ENCODE measurements at regions not wholly inside any gene's neighbourhood (a gene's known extent, or its start where the extent isn't known, plus 50 kb on each side); places are given as distances from the start of the nearest gene placed in this dataset.
"Not testable (repeated sequence)": the region's sequence is repeated elsewhere in the genome, so short reads cannot be mapped to it uniquely, and the experiment has no call there.

DNA sequence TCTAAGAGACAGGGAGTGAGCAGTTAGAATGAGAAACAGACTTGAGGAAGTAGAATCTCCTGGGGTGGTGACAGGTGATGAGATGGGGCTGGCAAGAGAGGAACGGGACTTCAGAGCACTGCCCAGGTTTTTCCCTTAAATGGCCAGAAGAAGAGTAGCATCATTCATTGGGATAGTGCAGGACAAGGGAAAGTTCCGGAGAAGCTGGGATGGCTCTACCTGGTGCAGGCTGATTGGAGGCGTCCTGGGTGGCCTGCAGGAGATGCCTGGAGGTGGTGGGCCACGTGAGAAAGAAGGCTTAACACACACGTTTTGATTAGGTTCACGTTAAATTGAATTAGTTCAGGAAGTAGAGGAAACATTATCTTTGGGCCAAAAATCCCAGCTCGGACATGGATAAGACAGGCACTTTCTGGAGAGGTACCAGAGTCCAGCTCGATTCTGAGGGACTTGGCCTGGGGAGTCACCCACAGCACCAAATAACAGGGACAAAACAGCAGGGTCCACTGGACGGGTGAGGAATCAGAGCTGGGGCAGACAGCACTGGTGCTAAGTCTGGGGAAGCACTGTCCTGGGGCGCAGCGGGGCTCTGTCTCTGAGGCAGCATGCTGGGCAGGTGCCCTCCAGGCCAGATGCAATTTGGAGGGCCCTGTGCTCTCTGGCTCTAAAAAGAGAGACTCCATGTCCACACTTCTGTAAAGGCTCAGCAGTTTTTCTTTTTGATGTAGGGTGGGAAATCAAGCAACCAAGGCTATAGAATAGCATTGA is 512.3 kb upstream of the RAB6C start:
- no peak for DNase-seq

DNA sequence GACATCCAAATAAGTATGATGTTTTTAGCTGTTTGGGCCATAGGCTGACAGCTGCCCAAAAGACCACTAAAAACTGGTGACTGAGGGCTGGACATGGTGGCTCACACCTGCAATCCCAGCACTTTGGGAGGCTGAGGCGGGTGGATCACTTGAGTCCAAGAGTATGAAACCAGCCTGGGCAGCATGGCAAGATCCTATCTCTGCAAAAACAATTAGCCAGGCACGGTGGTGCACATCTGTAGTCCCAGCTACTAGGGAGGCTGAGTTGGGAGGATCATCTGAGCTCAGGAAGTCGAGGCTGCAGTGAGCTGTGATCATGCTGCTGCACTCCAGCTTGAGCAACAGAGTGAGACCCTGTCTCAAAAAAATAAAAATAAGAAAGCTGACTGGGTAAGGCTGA is 511.5 kb upstream of the RAB6C start:
- DNase-seq = no peak

DNA sequence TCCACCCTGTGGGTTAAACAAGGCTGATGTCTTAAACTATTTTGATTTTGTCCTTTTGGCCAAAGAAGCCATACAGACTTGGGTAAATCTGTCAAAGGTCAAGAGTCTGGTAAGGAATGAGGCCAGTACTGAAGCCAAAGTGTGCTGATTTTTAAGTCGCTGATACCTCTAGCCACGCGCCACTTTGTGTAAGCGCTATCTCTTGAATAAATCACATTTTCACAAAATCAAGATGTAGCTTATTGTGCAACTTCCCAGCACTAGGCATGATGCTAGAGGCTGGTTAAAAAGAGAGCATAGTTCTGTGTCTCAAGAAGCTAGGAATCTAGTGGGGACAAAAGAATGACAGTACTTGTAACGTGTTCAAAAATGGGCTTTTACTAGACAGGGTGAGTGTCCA is 510.6 kb upstream of the RAB6C start:
- DNase-seq = no peak

DNA sequence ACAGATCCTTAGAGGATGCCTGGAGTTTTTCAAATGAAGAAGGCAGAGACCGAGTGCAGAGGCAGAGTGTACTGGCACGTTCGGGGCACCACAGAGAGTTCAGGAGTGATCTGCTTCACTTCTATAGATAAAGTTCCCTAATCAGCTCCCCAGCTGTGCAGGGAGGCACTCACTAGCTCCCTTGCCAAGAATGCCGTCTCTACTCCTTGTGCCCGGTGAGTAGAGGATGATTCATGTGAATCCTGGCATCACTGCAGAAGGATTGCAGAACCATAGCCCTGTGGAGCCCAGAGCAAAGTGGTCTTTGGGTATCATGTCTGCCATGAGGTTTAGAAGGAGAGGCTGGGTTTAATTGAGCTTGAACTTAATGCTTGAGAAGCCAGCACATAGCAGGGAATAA is 510.1 kb upstream of the RAB6C start:
- no peak for DNase-seq

DNA sequence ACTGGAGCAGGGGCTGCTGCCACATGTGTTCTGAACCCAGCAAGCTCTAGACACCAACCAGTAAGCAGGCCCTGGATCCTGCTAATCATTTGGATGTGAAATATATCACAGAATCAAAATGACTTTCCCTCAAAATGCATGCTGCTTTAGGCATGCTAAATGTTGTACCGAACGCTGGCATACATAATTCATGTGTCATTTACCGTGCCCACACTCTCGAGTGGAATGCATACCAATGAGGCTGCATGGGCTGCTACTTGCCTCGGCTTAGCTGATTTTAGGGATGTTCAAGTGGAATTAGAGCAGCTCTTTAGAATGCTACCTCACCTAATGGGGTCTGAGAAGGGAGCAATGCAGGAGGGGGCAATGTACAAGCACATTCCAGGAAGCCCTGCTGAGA is 509.6 kb upstream of the RAB6C start:
- no peak for DNase-seq

DNA sequence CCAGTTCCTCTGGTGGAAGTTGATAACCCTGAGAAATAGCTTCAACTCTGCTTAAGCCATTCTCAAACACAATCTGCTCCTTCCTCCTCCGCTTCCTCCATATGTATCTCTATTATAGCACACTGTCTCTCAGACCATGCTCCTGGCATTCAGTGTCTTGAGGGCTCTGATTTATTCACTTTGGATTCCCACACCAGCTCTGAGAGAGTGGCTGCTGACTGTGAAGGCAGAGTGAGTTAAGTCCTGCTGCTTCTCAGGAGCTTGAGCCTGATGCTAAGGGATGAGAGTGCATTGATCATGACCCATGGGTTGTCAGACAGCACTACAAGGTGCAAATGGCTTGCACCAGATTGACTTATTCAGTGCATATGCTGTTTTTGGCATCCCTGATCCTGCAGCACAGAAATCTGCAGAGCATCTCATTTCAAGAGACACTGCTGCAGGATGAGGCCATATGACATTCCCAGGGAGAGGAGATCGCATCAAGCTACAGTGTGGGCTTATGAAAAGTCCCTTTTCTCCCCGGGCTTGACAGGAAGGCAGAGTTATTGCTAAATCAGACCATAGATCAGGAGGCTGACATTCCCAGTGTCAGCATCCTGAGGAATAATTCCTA is 500.5 kb upstream of the RAB6C start:
- DNase-seq = no peak

DNA sequence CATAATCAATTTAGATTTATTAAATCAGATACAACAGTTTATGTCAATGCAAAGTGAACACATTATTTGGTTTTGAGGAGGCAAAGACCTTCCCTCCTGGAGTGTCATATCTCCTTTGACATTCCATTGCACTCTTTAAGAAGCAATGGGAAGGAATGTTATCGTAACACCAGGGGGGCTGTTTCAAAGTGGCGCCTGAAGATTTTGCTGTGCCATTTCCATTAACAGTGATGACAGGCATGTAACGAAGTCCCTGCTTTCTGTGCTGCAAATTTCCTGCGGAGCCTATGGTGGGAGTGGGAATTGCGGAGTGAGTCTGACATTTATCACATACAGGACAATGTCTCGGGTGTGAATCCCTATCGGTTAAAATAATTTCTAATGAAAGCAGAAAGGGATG is 499.6 kb upstream of the RAB6C start:
- DNase-seq = no peak

DNA sequence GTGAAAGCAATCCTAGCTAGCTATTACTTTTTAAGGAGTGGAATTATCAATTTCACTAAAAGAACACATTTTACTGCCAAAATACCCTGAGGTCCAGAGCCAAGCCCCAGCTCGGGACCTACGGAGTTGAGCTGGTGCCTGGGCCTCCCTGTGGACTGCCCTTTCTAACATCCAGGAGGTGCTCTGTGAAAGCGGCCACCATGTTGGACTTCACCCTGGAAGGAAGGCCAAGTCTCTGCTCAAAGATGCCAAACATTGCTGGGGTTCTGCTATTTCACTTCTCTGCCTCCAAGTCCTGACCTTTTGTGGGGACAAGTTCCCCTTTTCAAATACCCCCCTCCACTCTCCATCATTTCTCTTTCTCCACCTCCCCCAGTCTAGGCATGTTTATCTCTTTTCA is 498.7 kb upstream of the RAB6C start:
- DNase-seq = no peak

DNA sequence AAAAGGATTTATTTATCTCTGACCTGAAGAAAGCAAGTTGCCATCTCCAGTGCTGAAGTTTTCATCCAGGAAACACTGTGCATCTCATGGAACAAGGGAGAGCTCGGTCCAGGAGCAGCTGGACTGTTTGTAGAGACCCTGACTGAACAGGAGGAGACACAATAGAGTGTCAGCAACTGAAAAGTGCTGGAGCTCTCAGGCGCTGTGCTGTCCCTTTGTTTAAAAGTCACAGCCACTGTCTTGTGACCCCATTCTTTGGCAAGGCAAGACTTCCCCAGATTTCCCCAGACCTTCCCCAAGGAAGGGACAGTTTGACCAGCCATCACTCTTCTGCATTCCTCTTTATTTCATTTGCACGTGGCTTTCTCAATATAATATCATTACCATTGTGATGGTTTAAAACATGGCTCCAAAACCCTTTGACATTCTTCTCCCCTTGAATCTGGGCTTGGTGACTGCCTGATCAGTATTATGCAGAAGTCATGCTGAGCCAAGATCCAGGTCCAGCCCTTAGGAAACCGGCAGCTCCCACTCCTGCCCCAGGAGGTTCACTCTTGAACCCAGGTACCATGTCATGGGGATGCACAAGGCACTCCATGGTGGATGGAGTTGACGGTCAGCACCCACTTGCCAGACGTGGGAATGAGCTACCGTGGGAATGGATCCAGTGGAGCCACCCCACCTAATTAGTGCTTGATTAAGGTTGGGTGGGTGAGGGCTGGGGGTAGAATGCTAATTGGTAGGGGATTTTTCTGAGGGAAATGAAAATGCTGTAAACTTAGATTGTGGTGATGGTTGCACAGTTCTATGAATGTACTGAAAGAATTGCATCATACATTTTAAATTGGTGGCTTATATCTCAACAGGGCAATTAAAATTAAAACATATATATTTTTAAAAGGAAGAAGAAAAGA is 497.9 kb upstream of the RAB6C start:
- no peak for DNase-seq

DNA sequence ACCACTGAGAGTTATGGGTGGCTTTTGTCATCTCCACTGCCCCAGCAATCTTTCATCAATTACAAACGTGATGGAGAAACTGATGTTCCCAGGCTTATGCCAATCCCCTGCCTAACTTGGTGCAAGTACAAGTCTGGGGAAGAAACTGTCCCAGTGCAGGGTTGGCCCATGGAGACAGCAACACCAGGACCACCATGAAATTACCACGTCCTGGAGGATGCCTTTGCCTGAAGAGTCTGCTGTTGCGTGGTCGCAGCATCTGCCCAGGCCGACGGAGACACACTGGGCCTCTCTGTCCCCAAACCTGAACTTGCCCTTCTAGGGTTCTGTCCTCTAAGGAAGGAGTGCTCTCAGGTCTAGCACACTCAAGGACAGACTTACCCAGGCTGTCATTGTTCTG is 496.8 kb upstream of the RAB6C start:
- DNase-seq = no peak

DNA sequence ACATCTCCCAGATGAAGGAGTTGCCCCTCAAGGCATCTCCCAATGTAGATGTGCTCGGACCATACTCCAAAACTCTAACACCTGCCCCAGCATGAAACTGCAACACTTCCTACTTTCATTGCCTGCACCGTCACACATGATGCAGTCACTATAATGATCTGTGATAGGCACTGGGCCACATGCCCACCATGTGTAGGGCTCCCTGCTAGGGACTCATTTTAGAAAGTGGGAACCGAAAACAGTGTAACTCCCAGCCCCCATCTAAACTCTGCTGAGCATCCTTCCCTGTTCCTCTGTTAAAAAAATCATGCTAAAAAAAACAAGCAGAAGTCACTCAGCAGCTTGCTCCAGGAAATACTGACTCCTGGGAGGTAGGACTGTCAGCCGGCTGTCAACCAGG is 496.1 kb upstream of the RAB6C start:
- no peak for DNase-seq

DNA sequence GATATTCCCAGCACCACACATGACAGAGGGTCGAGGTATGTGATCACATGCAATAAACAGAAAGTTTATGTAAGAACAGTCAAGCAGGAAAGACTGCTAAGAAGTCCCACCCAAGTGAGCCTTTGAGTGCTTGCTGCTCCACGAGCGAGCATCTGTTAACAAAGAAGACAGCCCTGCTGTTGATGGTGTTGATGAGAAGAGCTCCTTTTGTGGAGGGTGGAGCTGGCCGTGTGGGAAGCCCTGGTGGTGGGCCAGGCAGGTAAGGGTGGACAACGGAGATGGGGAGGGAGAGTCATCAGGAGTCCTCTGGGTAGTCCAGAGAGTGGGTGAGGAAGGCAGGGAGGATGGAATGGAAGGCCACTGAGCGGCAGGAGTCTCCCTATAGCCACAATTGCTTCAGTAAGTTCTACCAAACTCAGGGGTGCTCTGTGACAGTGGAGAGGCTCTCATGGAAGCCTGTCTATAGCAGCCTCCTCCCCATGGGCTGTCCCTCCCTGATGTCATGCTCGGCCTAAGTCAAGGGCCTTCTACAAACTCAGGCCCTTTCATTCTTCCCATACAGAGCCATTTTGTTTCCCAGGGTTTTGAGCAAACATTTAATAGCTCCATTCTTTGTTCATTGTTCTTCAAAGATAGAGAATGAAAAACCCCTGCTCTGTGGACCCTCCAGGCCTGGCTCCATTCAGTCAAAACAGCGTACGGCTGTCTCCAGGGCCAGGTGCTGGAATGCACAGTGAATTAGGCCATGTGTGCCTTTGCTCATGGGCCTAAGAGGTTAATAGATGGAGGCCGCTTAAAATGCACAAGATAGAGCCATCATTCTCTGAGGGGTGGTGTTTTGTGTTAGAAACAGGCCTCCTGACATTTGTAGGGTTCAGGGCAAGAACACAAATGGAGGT is 494.2 kb upstream of the RAB6C start:
- no peak for DNase-seq

DNA sequence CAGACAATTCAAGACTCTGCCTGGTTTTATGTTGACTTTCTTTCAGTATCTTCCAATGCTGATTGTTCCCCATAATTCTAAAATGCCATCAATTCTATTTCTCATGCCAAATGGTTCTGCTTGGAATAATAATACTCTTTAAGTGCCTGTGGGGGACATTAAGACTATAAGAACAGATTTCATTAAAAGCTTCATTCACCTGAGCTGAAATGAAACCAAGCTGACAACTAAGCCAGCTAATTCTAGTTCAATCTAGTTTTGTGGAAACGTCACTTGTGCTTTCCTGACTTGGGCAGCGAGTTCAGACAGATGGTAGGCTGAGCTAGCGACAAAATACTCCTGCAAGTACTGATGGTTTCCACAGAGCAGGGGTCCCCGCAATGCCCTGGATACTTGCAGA is 491.1 kb upstream of the RAB6C start:
- no peak for DNase-seq

DNA sequence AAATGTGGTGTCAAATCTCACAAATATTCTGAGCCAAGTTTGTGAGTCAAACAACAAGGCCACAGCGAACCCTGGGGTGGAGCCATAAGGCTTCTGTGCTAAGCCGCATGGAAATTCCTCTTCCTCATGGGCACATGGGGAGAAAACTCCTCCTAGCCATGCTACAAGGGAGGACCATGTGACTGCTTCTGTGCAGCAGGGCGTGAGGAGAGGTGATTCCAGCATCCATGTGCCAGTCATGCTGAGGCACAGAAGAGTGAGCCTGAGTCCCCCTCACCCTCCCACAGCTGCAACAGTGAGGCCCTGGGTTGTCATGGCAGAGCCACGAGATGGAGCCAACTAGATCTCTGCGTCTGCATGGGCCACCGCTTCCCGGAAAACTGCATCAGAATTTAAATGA is 488.8 kb upstream of the RAB6C start:
- no peak for DNase-seq

DNA sequence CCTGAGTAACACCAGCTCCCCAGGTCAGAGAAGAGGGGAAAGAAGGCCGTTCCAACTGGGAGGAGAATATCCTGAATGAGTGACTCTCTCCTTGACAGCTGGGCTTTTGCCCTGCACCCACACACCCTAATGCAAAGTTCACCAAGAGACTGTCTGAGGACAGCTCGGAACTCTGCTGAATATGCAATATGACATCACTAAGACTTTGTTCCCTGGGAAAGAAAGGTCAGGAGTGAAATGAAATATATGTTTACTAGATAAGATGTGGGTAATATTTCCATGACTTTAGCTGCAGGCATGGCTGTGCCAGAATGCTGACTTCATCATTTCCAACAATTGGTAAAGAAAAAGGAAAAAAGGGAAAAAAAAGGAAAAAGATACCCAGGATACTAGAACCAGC is 488.2 kb upstream of the RAB6C start:
- no peak for DNase-seq

DNA sequence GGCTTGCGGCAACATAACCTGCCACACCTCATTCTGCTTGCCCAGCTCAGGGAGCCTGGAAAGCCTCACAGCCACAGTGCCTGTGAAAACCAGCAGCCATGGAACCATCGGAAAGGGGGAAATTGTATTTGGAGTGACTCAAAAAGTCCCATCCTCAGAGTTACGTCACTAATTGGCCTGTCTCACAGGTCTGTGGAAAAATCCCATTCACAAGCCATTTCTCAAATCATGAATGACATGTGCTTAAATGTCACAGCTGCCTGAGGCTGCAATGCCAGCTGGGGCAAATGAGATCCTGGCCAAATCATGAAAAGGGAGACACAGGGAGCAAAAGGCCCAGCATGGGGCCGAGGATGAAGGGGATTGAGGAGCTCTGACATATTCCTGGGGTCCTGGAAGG is 486.9 kb upstream of the RAB6C start:
- DNase-seq = no peak

DNA sequence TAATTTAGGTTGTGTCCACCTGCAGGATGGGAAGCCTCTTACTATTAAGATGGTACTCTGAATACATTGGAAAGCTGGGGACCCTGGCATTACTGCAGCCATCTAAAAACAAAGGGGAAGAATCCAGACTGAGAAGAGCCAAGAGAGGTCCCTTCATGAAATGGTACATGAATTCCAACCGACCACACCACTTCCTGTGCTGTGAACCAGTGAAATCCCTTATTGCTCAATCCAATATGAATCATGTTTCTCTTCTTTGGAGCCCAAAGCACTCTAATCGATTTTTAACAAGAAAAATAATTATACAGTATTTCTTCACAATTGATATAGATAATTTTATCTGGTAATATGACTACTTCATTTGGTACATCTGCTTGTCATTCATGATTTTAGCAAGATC is 479.7 kb upstream of the RAB6C start:
- DNase-seq = no peak

DNA sequence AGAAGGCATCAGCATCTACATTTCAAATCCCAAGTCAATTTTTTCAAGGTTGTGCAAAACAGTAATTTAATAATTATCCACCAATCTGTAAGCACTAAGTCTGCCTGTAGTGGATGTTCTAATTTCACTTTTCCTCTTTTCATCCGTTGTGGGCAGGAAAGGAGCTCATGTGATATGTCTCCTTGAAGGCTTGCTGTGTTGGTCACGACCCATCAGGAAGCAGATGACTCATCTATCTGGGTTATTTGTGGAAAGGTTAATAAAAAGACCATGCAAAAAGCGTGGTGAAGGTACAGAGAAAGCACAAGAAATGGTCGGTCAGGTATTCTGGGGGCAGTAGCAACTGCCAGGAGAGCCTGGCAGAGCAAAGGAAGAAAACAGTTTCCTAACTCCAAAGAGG is 476.7 kb upstream of the RAB6C start:
- no peak for DNase-seq

DNA sequence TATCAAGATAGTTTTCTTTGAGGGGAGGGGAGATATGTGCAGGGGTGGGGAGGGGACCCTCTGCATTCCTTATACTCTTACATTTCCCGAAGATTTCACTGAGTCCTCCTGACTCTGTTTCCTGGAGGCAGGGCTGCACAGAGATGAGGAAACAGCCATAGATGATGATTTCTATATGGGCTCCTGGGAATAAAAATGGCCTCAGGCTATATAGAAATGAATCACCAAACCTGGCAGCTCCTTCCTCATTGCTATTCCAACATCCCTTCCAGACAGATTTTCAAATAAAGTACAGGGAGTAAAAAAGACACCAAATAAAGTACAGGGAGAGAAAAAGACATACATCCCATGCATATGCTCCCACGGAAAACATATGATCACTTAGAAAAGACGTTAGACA is 474.8 kb upstream of the RAB6C start:
- no peak for DNase-seq

DNA sequence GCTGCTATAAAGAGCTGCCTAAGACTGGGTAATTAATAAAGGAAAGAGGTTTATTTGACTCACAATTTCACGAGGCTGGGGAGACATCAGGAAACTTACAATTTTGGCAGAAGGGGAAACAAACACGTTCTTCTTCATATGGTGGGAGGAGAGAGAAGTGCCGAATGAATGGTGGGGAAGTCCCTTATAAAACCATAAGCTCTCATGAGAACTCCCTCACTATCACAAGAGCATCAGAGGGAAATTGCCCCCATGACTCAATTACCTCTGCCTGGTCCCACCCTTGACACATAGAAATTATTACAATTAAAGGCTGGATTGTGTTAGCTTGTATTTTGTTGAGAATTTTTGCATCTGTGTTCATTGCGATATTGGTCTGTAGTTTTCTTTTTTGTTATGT is 460.5 kb upstream of the RAB6C start:
- no peak for DNase-seq

DNA sequence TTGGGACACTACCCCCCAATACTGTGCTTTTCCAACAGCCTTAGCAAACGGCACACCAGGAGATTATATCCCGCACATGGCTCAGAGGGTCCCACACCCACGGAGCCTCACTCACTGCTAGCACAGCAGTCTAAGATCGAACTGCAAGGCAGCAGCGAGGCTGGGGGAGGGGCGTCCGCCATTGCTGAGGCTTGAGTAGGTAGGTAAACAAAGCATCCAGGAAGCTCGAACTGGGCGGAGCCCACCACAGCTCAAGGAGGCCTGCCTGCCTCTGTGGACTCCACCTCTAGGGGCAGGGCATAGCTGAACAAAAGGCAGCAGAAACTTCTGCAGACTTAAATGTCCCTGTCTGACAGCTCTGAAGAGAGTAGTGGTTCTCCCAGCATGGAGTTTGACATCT is 447.3 kb upstream of the RAB6C start:
- DNase-seq = not testable (repeated sequence)

DNA sequence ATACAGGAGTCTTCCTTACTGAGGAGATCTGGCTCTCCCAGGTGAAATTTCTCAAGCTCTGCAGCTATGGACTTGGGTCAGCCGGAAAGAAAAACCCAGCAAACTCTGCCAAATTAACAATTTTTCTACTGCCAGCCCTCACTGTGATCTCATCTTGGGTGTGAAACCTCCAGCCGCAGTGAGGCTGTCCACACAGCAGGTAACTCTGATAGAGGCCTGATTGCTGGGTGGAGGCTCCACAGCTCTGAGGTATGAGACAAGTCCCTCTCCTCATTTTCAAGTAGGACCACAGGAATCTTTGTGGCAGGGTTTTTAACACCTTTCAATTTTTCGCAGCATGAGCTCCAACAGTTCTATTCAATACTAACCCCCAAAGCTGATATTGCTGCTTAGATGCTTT is 430.6 kb upstream of the RAB6C start:
- no peak for DNase-seq

DNA sequence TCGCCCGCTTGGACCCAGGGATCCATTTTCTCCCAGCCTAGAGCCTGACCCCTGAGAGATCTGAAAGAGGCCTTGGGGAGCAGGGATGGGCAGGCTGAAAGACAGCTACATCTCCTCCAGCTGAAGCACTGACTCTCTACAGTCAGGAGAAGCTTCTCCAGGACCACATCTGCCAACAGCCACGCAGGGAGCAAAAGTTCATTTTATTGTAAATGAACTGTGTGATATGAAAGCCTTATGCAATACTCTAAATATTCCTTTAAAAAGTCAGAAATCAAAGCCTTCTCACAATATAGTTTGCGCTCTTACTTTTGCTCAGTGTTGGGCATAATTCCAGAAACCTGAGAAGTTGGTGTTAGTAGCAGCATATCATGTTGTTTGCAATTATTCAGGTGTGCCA is 428.9 kb upstream of the RAB6C start:
- no peak for DNase-seq

Measured in stimulated activated CD4-positive, alpha-beta T cell treated with anti-CD3 and anti-CD28 coated beads, Interleukin-4, amount 100 ng/mL, for 4 hours (primary cell).